Neural progenitor cell (in vitro differentiated cells): ENCODE measurements at regions not wholly inside any gene's neighbourhood (a gene's known extent, or its start where the extent isn't known, plus 50 kb on each side); places are given as distances from the start of the nearest gene placed in this dataset.

Experiments
- EZH2 ChIP-seq: fragments of 200-600 bp; sonication (generic); IDR thresholded peaks from 2 replicates; pipeline ENCODE4 v1.6.1; 2017; ENCODE audit warnings: antibody characterized with exemption, mild to moderate bottlenecking, moderate library complexity
- TF ChIP-seq, protein P1 (sequence below): fragments of 200-600 bp; sonication (generic); IDR thresholded peaks from 2 replicates; pipeline ENCODE4 v1.5.1; 2017; ENCODE audit warnings: antibody characterized with exemption, mild to moderate bottlenecking

DNA sequence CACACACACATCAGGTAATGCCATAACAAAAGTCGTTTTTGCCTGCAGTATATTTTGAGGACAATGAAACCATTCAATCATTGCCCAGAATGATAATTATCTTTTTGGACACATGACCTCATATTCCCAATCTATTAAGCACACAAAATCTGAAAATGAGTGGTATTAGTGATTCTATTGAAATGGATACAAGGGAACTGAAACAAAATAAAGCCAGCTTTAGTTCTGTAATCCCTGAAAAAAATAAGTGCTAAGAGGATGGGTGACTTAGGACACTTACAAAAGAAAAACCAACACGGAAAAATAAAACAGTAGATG, 128.3 kb upstream of the MAF start:
- TF ChIP-seq EZH2: no peak
- TF ChIP-seq, protein P1, sequence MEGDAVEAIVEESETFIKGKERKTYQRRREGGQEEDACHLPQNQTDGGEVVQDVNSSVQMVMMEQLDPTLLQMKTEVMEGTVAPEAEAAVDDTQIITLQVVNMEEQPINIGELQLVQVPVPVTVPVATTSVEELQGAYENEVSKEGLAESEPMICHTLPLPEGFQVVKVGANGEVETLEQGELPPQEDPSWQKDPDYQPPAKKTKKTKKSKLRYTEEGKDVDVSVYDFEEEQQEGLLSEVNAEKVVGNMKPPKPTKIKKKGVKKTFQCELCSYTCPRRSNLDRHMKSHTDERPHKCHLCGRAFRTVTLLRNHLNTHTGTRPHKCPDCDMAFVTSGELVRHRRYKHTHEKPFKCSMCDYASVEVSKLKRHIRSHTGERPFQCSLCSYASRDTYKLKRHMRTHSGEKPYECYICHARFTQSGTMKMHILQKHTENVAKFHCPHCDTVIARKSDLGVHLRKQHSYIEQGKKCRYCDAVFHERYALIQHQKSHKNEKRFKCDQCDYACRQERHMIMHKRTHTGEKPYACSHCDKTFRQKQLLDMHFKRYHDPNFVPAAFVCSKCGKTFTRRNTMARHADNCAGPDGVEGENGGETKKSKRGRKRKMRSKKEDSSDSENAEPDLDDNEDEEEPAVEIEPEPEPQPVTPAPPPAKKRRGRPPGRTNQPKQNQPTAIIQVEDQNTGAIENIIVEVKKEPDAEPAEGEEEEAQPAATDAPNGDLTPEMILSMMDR: no peak
